Smooth muscle cell (in vitro differentiated cells): ENCODE measurements at regions not wholly inside any gene's neighbourhood (a gene's known extent, or its start where the extent isn't known, plus 50 kb on each side); places are given as distances from the start of the nearest gene placed in this dataset.

Source experiments
- DNase-seq: peaks from one replicate; lab custom pipeline; 2025; ENCODE audit not compliant: unreplicated experiment; lab: John Stamatoyannopoulos, UW
- H2AFZ ChIP-seq: fragments of 200-600 bp; sonication (generic); 2 replicates; pipeline ENCODE4 v1.6.0; 2016; ENCODE audit warnings: antibody characterized with exemption, low read depth, mild to moderate bottlenecking
- H3F3A ChIP-seq: fragments of 200-600 bp; sonication (generic); 2 replicates; pipeline ENCODE4 v1.6.0; 2017; ENCODE audit warnings: antibody characterized with exemption, low read depth
- H3K27ac ChIP-seq: fragments of 200-600 bp; sonication (generic); 2 replicates; pipeline ENCODE4 v1.5.1; 2016; ENCODE audit warnings: low read depth, mild to moderate bottlenecking
- H3K27me3 ChIP-seq: fragments of 200-600 bp; sonication (generic); 2 replicates; pipeline ENCODE4 v1.6.1; 2016; ENCODE audit warnings: low read depth, mild to moderate bottlenecking
- H3K36me3 ChIP-seq: fragments of 200-600 bp; sonication (generic); 2 replicates; pipeline ENCODE4 v1.5.1; 2016; ENCODE audit warnings: low read depth
- H3K4me1 ChIP-seq: fragments of 200-600 bp; sonication (generic); 2 replicates; pipeline ENCODE4 v1.5.1; 2016; ENCODE audit warnings: low read depth
- H3K4me2 ChIP-seq: fragments of 200-600 bp; sonication (generic); 2 replicates; pipeline ENCODE4 v1.6.0; 2016; ENCODE audit warnings: mild to moderate bottlenecking
- H3K4me3 ChIP-seq: fragments of 200-600 bp; sonication (generic); 2 replicates; pipeline ENCODE4 v1.5.1; 2016; ENCODE audit warnings: mild to moderate bottlenecking
- H3K79me2 ChIP-seq: fragments of 200-600 bp; sonication (generic); 2 replicates; pipeline ENCODE4 v1.6.0; 2016; ENCODE audit warnings: low read depth, mild to moderate bottlenecking
- H3K9ac ChIP-seq: fragments of 200-600 bp; sonication (generic); 2 replicates; pipeline ENCODE4 v1.6.0; 2016; ENCODE audit warnings: low read depth
- H3K9me3 ChIP-seq: fragments of 200-600 bp; sonication (generic); replicated peaks from 2 replicates; pipeline ENCODE4 v1.5.1; 2016; ENCODE audit warnings: low read depth
- H4K20me1 ChIP-seq: fragments of 200-600 bp; sonication (generic); 2 replicates; pipeline ENCODE4 v1.6.0; 2016; ENCODE audit warnings: low read depth
- CTCF ChIP-seq: fragments of 200-600 bp; sonication (generic); IDR thresholded peaks from 2 replicates; pipeline ENCODE4 v1.5.1; 2017; ENCODE audit warnings: borderline replicate concordance, mild to moderate bottlenecking, antibody characterized with exemption; ENCODE audit not compliant: insufficient read depth, poor library complexity, severe bottlenecking
- WGBS: methylation state at CpG from one replicate; pipeline ENCODE4 v1.1.7; 2016; ENCODE audit warnings: low lambda C conversion rate; 5-methylcytosine and 5-hydroxymethylcytosine counted together

- no peaks in the 10 kb centered on the region for H3K79me2 ChIP-seq
- no peak overlapping the region for H3K27ac ChIP-seq
These were observed 70.4 kb downstream of the GGTLC2 start for GRCh38 chr22:22714600-22715335.

GRCh38 chr22:22716136-22716665, 71.8 kb downstream of the GGTLC2 start:
- no peak overlapping the region for H3K9ac ChIP-seq

More at GRCh38 chr22:22714600-22715335, 70.4 kb downstream of the GGTLC2 start:
- Histone ChIP-seq H3F3A (no peaks in the 10 kb centered on the region), H3K36me3 (no peaks in the 10 kb centered on the region), H3K4me2 (no peak overlapping the region), H3K9ac (no peak overlapping the region), H3K9me3 (no peaks in the 10 kb centered on the region), H4K20me1 (no peaks in the 10 kb centered on the region), H3K27me3 (peaks cover 44% of the 10 kb centered on the region), H2AFZ (no peak overlapping the region), H3K4me1 (no peaks in the 10 kb centered on the region), H3K4me3 (no peak overlapping the region)
- no peak for TF ChIP-seq CTCF
- 76% methylated on average over 7 of the region's 7 CpGs for WGBS
- no peak for DNase-seq

GRCh38 chr22:22717664-22718063, 73.2 kb downstream of the GGTLC2 start:
- TF ChIP-seq CTCF: no peak
- Histone ChIP-seq H3K27ac (no peak overlapping the region), H2AFZ (no peak overlapping the region), H3K9me3 (no peaks in the 10 kb centered on the region), H3K27me3 (peaks cover 41% of the 10 kb centered on the region), H4K20me1 (no peaks in the 10 kb centered on the region), H3K4me1 (no peaks in the 10 kb centered on the region), H3K4me2 (no peak overlapping the region), H3K4me3 (no peak overlapping the region), H3K9ac (no peak overlapping the region), H3F3A (no peaks in the 10 kb centered on the region), H3K36me3 (no peaks in the 10 kb centered on the region), H3K79me2 (no peaks in the 10 kb centered on the region)
- no peak for DNase-seq
- WGBS: 76% methylated on average over 4 of the region's 4 CpGs

More at GRCh38 chr22:22716136-22716665, 71.8 kb downstream of the GGTLC2 start:
- no peak overlapping the region for H2AFZ ChIP-seq
- no peaks in the 10 kb centered on the region for H3K4me1 ChIP-seq
- WGBS: 74% methylated on average over 6 of the region's 6 CpGs
- no peaks in the 10 kb centered on the region for H3K36me3 ChIP-seq
- H3K9me3 ChIP-seq: no peaks in the 10 kb centered on the region
- no peak overlapping the region for H3K4me3 ChIP-seq
- TF ChIP-seq CTCF: no peak
- H3K79me2 ChIP-seq: no peaks in the 10 kb centered on the region
- DNase-seq: no peak
- no peak overlapping the region for H3K27ac ChIP-seq
- no peaks in the 10 kb centered on the region for H3F3A ChIP-seq
- H4K20me1 ChIP-seq: no peaks in the 10 kb centered on the region
- H3K27me3 ChIP-seq: peaks cover 44% of the 10 kb centered on the region
- H3K4me2 ChIP-seq: no peak overlapping the region

GRCh38 chr22:22720201-22720723, 75.8 kb downstream of the GGTLC2 start:
- Histone ChIP-seq H3K36me3 (no peaks in the 10 kb centered on the region), H3K4me2 (no peak overlapping the region), H3K27me3 (peaks cover 50% of the 10 kb centered on the region), H2AFZ (no peak overlapping the region), H4K20me1 (no peaks in the 10 kb centered on the region), H3K9me3 (no peaks in the 10 kb centered on the region), H3K4me1 (no peaks in the 10 kb centered on the region), H3K9ac (no peak overlapping the region), H3K4me3 (no peak overlapping the region), H3F3A (no peaks in the 10 kb centered on the region), H3K27ac (no peak overlapping the region), H3K79me2 (no peaks in the 10 kb centered on the region)
- DNase-seq: no peak
- WGBS: 15% methylated on average over 3 of the region's 3 CpGs
- peak; percentile 48 for TF ChIP-seq CTCF
